ENCODE measurements at regions not wholly inside any gene's neighbourhood (a gene's known extent, or its start where the extent isn't known, plus 50 kb on each side); places are given as distances from the start of the nearest gene placed in this dataset.
"Not testable (repeated sequence)": the region's sequence is repeated elsewhere in the genome, so short reads cannot be mapped to it uniquely, and the experiment has no call there.

GRCh38 chr5:105872569-105873270 lies 1798.0 kb downstream of the EFNA5 start:
- H3K4me3 ChIP-seq (replicated peaks; ENCODE audit: low read depth, low read length) = no peak overlapping the region
- TF ChIP-seq CTCF (IDR thresholded peaks at IDR 0.05; ENCODE audit: low read depth, low read length, missing control alignments) = no peak
- no peak for DNase-seq (ENCODE audit: extremely low read depth, low read depth)

- no peak for DNase-seq (ENCODE audit: extremely low read depth, low read depth)
- TF ChIP-seq CTCF (IDR thresholded peaks at IDR 0.05; ENCODE audit: low read depth, low read length, missing control alignments) = no peak
- no peak overlapping the region for H3K4me3 ChIP-seq (replicated peaks; ENCODE audit: low read depth, low read length)
Measured at GRCh38 chr5:105868038-105868780, 1802.5 kb downstream of the EFNA5 start.

- DNase-seq (ENCODE audit: extremely low read depth, low read depth) = no peak
- no peak for TF ChIP-seq CTCF (IDR thresholded peaks at IDR 0.05; ENCODE audit: low read depth, low read length, missing control alignments)
- H3K4me3 ChIP-seq (replicated peaks; ENCODE audit: low read depth, low read length) = no peak overlapping the region
Measured at GRCh38 chr5:105865834-105866233, 1804.9 kb downstream of the EFNA5 start.

- H3K4me3 ChIP-seq (replicated peaks; ENCODE audit: low read depth, low read length); DNase-seq (ENCODE audit: extremely low read depth, low read depth): not testable (repeated sequence)
Measured at GRCh38 chr5:105859350-105859749, 1811.4 kb downstream of the EFNA5 start.

GRCh38 chr5:105849701-105850100 lies 1821.0 kb downstream of the EFNA5 start:
- no peak for TF ChIP-seq CTCF (IDR thresholded peaks at IDR 0.05; ENCODE audit: low read depth, low read length, missing control alignments)
- no peak overlapping the region for H3K4me3 ChIP-seq (replicated peaks; ENCODE audit: low read depth, low read length)
- no peak for DNase-seq (ENCODE audit: extremely low read depth, low read depth)

GRCh38 chr5:105840800-105841199 lies 1829.9 kb downstream of the EFNA5 start:
- H3K4me3 ChIP-seq (replicated peaks; ENCODE audit: low read depth, low read length) = no peak overlapping the region
- no peak for TF ChIP-seq CTCF (IDR thresholded peaks at IDR 0.05; ENCODE audit: low read depth, low read length, missing control alignments)
- no peak for DNase-seq (ENCODE audit: extremely low read depth, low read depth)

GRCh38 chr5:105836887-105837286 lies 1833.8 kb downstream of the EFNA5 start:
- H3K4me3 ChIP-seq (replicated peaks; ENCODE audit: low read depth, low read length) = no peak overlapping the region

More at GRCh38 chr5:105836887-105837286, 1833.8 kb downstream of the EFNA5 start:
- DNase-seq (ENCODE audit: extremely low read depth, low read depth) = no peak
- no peak for TF ChIP-seq CTCF (IDR thresholded peaks at IDR 0.05; ENCODE audit: low read depth, low read length, missing control alignments)

Data from HFF-Myc (cell line).